ENCODE measurements at regions not wholly inside any gene's neighbourhood (a gene's known extent, or its start where the extent isn't known, plus 50 kb on each side); places are given as distances from the start of the nearest gene placed in this dataset.

DNA sequence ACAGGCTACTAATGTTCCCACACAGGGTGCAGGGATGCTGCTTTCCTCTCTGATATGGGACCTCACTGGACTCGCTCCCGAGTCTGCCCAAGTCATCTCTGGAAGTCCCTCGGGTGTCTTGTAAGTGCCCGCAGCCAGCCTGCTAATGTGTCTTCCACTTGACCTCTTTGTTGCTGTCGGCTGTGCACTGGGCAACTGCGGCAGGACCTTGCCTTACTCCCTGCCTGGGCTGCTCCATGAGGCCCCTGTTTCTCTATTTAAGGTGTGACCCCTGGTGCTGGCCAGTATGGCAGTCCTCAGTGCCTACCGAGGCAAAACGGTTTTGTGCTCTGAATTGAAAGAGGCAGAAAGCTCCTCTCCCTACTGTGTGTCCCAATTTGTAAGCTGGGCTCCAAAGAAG, 88.8 kb upstream of the DUSP5 start:
- H3K79me2 ChIP-seq (ENCODE audit: insufficient read depth, low read length), result no peaks in the 10 kb centered on the region
- H3K27me3 ChIP-seq (ENCODE audit: insufficient read depth, low read length), result no peaks in the 10 kb centered on the region
- peak overlapping the region; percentile 53 for H3K4me3 ChIP-seq (ENCODE audit: low read depth, low read length, poor library complexity, severe bottlenecking)
- peaks cover 68% of the 10 kb centered on the region for H3K4me1 ChIP-seq (ENCODE audit: insufficient read depth, low read length, severe bottlenecking)
- H3K4me2 ChIP-seq (ENCODE audit: low read length), result peak overlapping the region; percentile 68
- H3K27ac ChIP-seq (ENCODE audit: low read depth, low read length, poor library complexity, severe bottlenecking), result peak overlapping the region; percentile 95
- no peaks in the 10 kb centered on the region for H3K36me3 ChIP-seq (ENCODE audit: insufficient read depth, low read length)
- TF ChIP-seq EZH2 (IDR thresholded peaks at IDR 0.05; ENCODE audit: borderline replicate concordance, low read length), result no peak
- no peaks in the 10 kb centered on the region for H3K9me2 ChIP-seq (ENCODE audit: low read depth, low read length)
- H3F3A ChIP-seq (ENCODE audit: insufficient read depth, low read length), result peaks cover 7% of the 10 kb centered on the region; the same call in 1 of the 2 replicates
- no peak overlapping the region for H2AFZ ChIP-seq (ENCODE audit: low read length)
- H4K20me1 ChIP-seq (ENCODE audit: insufficient read depth, low read length), result no peaks in the 10 kb centered on the region
- H3K9me3 ChIP-seq (ENCODE audit: low read length), result no peaks in the 10 kb centered on the region
- peak overlapping the region; percentile 76 for H3K9ac ChIP-seq (ENCODE audit: low read length)

DNA sequence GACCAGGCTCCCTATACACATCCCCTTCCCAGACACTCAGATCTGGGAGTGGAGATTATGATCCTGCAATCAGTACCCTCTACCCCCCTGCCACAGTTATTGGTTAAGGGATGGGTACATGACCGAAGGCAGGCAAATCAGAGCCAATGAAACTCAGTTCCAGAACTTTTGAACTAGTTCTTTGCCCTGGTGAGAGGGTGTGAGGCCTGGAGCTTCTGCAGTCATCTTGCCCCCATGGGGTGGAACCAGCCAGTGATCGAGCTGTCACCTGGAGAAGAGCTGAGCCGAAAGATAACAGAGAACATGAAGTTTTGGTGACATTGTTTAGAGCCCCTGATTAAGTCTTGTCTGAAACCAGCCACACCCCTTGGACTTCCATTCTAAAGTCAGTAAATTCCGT, 88.2 kb upstream of the DUSP5 start:
- H3K4me2 ChIP-seq (ENCODE audit: low read length), result peak overlapping the region; percentile 68
- H3K4me1 ChIP-seq (ENCODE audit: insufficient read depth, low read length, severe bottlenecking), result peaks cover 74% of the 10 kb centered on the region

DNA sequence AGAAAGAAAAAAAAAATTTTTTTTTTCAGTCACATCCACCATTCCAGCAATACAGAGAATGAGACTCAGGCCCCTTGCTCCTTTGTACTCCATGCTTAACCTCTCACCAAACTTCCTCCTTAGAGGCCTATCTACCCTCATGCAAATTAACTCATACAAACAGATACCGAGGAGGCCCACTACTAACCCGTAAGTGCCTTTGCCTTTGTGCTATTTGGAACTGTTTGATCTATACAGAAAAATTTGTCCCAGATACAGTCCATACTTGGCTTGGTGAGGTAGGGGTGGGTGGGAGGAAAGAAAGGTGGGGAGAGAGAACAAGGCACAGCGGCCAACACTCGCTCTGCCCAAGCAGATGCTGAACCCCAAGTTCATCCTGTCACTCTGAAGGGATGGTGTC, 87.8 kb upstream of the DUSP5 start:
- H2AFZ ChIP-seq (ENCODE audit: low read length), result no peak overlapping the region

More for the DNA sequence above, 88.2 kb upstream of the DUSP5 start:
- no peaks in the 10 kb centered on the region for H3K9me2 ChIP-seq (ENCODE audit: low read depth, low read length)
- peak overlapping the region; percentile 53 for H3K4me3 ChIP-seq (ENCODE audit: low read depth, low read length, poor library complexity, severe bottlenecking)
- no peaks in the 10 kb centered on the region for H3K36me3 ChIP-seq (ENCODE audit: insufficient read depth, low read length)
- no peak overlapping the region for H2AFZ ChIP-seq (ENCODE audit: low read length)
- H3K9me3 ChIP-seq (ENCODE audit: low read length), result no peaks in the 10 kb centered on the region
- H3K9ac ChIP-seq (ENCODE audit: low read length), result peak overlapping the region; percentile 76
- TF ChIP-seq CTCF (IDR thresholded peaks at IDR 0.05; ENCODE audit: low read length) (no peak), EZH2 (IDR thresholded peaks at IDR 0.05; ENCODE audit: borderline replicate concordance, low read length) (no peak)
- peak overlapping the region; percentile 95 for H3K27ac ChIP-seq (ENCODE audit: low read depth, low read length, poor library complexity, severe bottlenecking)
- peaks cover 12% of the 10 kb centered on the region; the same call in 1 of the 2 replicates for H3F3A ChIP-seq (ENCODE audit: insufficient read depth, low read length)
- no peaks in the 10 kb centered on the region for H3K27me3 ChIP-seq (ENCODE audit: insufficient read depth, low read length)
- H3K79me2 ChIP-seq (ENCODE audit: insufficient read depth, low read length), result no peaks in the 10 kb centered on the region
- no peaks in the 10 kb centered on the region for H4K20me1 ChIP-seq (ENCODE audit: insufficient read depth, low read length)

More for the DNA sequence above, 87.8 kb upstream of the DUSP5 start:
- Histone ChIP-seq H3K4me3 (ENCODE audit: low read depth, low read length, poor library complexity, severe bottlenecking) (peak overlapping the region; percentile 53), H3K4me1 (ENCODE audit: insufficient read depth, low read length, severe bottlenecking) (peaks cover 78% of the 10 kb centered on the region), H3K9me3 (ENCODE audit: low read length) (no peaks in the 10 kb centered on the region), H3K9ac (ENCODE audit: low read length) (peak overlapping the region; percentile 76), H3K27me3 (ENCODE audit: insufficient read depth, low read length) (no peaks in the 10 kb centered on the region), H3F3A (ENCODE audit: insufficient read depth, low read length) (peaks cover 12% of the 10 kb centered on the region; the same call in 1 of the 2 replicates), H3K36me3 (ENCODE audit: insufficient read depth, low read length) (no peaks in the 10 kb centered on the region), H3K9me2 (ENCODE audit: low read depth, low read length) (no peaks in the 10 kb centered on the region), H4K20me1 (ENCODE audit: insufficient read depth, low read length) (no peaks in the 10 kb centered on the region), H3K79me2 (ENCODE audit: insufficient read depth, low read length) (no peaks in the 10 kb centered on the region), H3K4me2 (ENCODE audit: low read length) (peak overlapping the region; percentile 68), H3K27ac (ENCODE audit: low read depth, low read length, poor library complexity, severe bottlenecking) (peak overlapping the region; percentile 95)
- TF ChIP-seq CTCF (IDR thresholded peaks at IDR 0.05; ENCODE audit: low read length) (no peak), EZH2 (IDR thresholded peaks at IDR 0.05; ENCODE audit: borderline replicate concordance, low read length) (no peak)

Measured in OCI-LY1 (cell line).